Kidney epithelial cell (primary cell): ENCODE measurements at regions not wholly inside any gene's neighbourhood (a gene's known extent, or its start where the extent isn't known, plus 50 kb on each side); places are given as distances from the start of the nearest gene placed in this dataset.

ENCODE experiments used
- DNase-seq: peaks from one replicate; pipeline ENCODE4 v3.0.0-alpha.2; 2010; ENCODE audit warnings: low read depth
- H3K27me3 ChIP-seq: 2 replicates; pipeline ENCODE4 v1.6.0; 2011; ENCODE audit warnings: low read length; ENCODE audit not compliant: control insufficient read depth, insufficient read depth
- H3K36me3 ChIP-seq: 2 replicates; pipeline ENCODE4 v1.5.1; 2011; ENCODE audit warnings: low read length; ENCODE audit not compliant: control insufficient read depth, insufficient read depth
- H3K4me3 ChIP-seq: 2 replicates; pipeline ENCODE4 v1.5.1; 2011; ENCODE audit warnings: low read depth, mild to moderate bottlenecking, control low read depth, low read length
- TF ChIP-seq, protein P1 (sequence below): IDR thresholded peaks from 2 replicates; pipeline ENCODE4 v1.5.1; 2011; ENCODE audit warnings: mild to moderate bottlenecking, moderate library complexity, low read length, control low read depth, inconsistent platforms; ENCODE audit not compliant: insufficient read depth, poor library complexity, severe bottlenecking

DNA sequence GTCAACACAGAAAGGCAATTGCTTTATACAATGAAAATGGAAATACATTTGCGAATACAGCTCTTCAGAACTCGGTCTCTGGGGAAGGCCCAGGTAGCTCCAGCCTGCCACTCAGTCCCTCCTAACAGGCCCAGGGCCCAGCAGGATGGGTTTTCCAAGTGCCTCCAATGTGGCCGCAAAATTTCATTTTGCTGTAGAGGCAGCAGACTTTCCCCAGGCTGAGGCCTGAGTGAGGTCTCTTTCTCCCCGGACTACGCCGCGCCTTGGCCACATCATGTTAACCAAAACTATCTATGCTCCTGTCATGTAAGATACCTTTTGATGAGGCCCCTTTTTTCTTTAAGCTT lies 606.0 kb upstream of the SALL1 start:
- TF ChIP-seq, protein P1, sequence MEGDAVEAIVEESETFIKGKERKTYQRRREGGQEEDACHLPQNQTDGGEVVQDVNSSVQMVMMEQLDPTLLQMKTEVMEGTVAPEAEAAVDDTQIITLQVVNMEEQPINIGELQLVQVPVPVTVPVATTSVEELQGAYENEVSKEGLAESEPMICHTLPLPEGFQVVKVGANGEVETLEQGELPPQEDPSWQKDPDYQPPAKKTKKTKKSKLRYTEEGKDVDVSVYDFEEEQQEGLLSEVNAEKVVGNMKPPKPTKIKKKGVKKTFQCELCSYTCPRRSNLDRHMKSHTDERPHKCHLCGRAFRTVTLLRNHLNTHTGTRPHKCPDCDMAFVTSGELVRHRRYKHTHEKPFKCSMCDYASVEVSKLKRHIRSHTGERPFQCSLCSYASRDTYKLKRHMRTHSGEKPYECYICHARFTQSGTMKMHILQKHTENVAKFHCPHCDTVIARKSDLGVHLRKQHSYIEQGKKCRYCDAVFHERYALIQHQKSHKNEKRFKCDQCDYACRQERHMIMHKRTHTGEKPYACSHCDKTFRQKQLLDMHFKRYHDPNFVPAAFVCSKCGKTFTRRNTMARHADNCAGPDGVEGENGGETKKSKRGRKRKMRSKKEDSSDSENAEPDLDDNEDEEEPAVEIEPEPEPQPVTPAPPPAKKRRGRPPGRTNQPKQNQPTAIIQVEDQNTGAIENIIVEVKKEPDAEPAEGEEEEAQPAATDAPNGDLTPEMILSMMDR = no peak
- Histone ChIP-seq H3K36me3 (no peaks in the 10 kb centered on the region), H3K4me3 (no peak overlapping the region), H3K27me3 (no peaks in the 10 kb centered on the region)
- no peak for DNase-seq

- Histone ChIP-seq H3K4me3 (no peak overlapping the region), H3K36me3 (no peaks in the 10 kb centered on the region), H3K27me3 (no peaks in the 10 kb centered on the region)
- TF ChIP-seq, protein P1 = peak; percentile 32
- DNase-seq = no peak
These were observed 605.5 kb upstream of the SALL1 start for GRCh38 chr16:51756447-51757123.

GRCh38 chr16:51755577-51756355 lies 604.7 kb upstream of the SALL1 start:
- TF ChIP-seq, protein P1 = no peak
- H3K4me3 ChIP-seq = no peak overlapping the region
- H3K27me3 ChIP-seq = no peaks in the 10 kb centered on the region
- DNase-seq = no peak
- no peaks in the 10 kb centered on the region for H3K36me3 ChIP-seq

GRCh38 chr16:51755039-51755501 lies 604.0 kb upstream of the SALL1 start:
- no peaks in the 10 kb centered on the region for H3K36me3 ChIP-seq
- TF ChIP-seq, protein P1 = no peak
- no peak for DNase-seq
- no peak overlapping the region for H3K4me3 ChIP-seq
- H3K27me3 ChIP-seq = no peaks in the 10 kb centered on the region

GRCh38 chr16:51753467-51754127 lies 602.5 kb upstream of the SALL1 start:
- H3K36me3 ChIP-seq = no peaks in the 10 kb centered on the region
- no peak for DNase-seq
- TF ChIP-seq, protein P1 = no peak
- H3K27me3 ChIP-seq = no peaks in the 10 kb centered on the region
- H3K4me3 ChIP-seq = no peak overlapping the region
